HG03439 (cell line): ENCODE measurements at regions not wholly inside any gene's neighbourhood (a gene's known extent, or its start where the extent isn't known, plus 50 kb on each side); places are given as distances from the start of the nearest gene placed in this dataset.

Experiments used
- ATAC-seq: cut with Tn5 transposase; IDR thresholded peaks from one replicate; pipeline ENCODE4 v1.9.1; 2021; ENCODE audit warnings: mild to moderate bottlenecking, moderate library complexity; ENCODE audit not compliant: unreplicated experiment

DNA sequence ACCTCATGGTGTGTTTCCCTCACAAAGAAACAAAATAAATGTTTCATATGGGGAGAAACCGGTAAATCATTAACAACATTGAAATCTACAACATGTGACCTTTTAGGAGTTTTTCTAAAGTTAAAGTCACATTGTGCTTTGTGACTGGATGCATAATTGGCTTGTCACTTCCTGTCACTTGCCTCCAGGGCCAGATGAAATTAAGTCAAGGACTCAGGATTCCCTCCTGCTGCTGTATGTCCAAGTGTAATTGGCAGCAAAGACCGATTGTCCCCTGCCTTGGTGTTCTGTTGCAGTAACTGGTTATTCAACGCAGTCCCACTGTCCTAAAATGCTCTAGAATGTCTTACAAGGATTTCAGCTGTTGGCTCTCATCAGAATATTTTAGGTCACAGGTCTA lies 448.2 kb downstream of the LIG4 start:
- no peak for ATAC-seq

DNA sequence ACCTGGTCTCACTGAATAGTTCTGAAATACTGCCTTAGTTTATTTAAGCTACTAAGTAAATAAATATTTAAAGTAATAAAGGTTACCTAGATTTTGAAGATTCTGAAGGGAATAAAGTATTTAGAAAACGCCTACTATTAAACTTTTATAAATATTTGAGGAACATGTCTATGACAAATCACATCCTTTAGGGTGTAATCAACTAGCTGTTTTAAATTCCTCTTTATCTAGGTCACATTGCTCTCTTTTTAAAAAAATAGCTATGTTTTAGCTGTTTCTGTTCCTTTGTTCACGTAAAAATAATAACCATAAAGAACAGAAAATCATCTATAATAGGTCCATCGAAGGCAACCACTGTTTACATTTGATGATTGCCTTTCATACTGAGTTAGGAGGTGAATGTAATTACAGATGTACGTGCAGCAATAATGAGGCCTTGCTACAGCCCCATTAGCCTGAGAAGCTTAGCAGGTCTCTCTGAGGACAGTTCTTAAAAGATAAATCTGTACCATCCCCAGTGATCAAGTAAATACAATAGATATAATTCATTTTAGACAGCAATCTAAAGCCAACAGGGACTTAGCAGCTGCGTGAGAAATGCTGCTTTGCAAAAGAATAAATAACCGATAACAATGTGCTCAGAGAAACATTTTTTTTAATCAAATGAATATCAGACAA lies 449.5 kb downstream of the LIG4 start:
- ATAC-seq: no peak

- no peak for ATAC-seq
Measured at GRCh38 chr13:107764046-107764445, 451.3 kb downstream of the LIG4 start.

DNA sequence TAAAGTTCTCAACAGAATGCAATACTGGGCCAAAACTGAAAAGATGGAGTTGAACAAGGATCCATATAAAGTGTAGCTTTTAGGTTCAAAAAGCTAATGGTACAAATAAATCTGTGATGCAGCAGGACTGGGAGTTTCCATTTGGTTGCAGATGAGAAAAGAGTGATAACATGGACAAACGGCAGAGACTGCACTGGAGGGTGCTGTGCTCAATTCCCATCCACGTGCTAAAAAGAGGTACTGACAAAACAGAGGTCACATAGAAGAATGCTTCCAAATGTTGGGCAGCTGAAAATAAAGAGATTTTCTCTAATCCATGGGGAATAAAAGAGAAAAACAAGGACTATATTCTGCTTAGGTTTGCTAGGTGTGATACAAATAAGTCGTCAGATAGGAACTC lies 461.6 kb downstream of the LIG4 start:
- ATAC-seq: no peak

DNA sequence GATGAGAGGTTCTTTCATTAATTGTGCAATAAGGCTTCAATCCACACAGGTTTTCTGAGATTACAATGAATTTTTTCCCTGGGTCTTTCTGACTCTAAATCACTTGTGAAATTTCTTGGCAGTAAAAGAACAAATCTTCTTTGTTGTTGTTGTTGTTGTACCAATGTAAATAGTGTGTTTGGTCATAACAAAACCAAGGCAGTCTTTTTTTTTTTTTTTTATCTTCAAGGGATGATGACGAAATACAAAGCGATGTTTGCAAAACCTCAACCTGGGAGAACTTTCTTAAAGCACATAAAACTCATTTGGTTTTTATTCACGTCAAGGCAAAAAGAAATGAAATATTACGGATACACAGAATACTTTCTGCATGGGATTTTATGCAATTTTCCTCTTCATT lies 462.0 kb downstream of the LIG4 start:
- no peak for ATAC-seq

- no peak for ATAC-seq
Measured at GRCh38 chr13:107743983-107744382, 471.4 kb downstream of the LIG4 start.

DNA sequence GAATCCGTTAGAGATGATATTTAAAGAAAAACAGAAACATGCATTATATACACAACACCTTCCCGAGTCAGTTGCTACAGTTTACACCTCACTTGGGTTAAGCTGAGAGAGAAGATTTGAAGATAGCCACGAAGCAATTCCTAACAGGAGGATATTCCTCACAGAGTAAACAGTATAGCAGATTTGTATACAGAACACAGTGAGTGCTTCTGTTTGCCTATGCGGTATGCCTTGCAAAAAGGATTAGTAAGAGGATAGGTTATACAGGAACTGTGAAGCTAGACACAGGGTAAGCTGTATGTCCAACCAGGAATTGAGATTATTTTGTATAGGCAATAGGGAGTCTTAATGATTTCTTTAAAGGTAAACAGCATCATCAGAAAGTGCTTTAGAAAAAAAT lies 471.8 kb downstream of the LIG4 start:
- ATAC-seq: no peak

DNA sequence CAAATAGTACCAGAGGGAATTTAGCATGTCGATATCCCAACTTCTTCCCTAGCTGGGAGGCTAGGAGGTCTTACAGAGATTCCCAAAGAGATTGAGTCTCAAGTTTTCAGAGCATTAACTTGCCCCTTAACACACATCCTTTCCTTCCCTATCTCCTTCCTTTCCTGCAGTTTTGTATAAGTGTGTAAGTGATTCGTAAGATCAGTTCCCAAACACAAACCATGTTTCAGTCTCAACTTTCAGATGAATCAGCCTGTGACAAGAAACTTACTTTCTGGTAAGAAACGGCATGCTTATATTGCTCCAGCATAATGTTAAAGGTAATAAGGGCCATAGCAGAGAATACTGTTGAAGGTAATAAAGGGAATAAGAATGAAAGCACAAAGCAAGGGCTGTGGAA lies 472.2 kb downstream of the LIG4 start:
- ATAC-seq: no peak

DNA sequence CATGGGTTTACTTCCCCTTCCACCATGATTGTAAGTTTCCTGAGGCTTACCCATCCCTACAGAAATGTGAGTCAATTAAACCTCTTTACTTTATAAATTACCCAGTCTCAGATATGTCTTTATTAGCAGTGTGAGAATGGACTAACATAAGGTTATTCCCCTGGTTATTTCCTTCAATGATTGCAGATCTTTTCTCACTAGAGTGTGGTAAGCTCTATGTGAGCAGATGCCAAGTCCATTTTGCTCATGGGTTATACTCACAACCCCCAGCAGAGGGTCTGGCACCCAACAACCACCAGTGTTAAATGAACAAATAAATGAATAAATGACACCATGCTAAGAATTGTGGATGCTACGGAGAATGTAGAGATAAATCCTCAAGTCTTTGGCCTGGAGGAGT lies 472.8 kb downstream of the LIG4 start:
- no peak for ATAC-seq

DNA sequence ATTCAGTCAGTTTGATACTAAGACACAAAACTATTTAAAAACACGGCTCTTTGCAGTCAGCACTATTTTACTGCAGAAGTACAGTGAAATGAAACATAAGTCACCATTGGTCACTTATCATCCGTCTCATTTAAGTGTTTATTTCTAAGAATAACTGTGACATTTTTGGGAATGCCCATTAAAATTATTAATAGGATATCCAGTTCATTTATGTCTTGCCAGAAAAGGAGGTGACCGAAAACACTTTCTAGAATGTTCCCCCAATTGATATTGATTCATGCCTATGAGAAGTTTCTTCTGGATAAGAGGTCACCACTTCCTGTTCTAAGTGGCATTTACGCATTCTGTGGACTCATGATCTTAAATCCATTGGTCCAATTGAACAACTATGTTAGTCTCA lies 477.3 kb downstream of the LIG4 start:
- ATAC-seq: no peak

DNA sequence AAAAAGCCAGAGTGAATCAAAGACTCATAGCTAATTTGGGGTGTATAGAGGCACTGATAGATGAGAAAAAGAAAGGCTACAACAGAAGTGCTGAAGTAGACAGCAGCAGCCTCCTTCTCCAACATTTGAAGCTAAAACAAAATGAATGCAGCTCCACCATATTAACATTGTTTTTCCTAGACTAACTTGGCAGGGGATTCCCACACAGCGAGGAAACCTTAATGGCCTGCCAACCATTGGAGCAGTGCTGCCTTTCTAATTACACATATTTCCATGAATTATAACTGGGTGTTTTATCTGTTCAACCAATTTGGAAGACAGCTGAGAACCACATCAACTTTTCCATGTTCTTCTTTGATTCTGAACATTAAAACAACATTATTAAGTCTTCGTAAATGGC lies 478.6 kb downstream of the LIG4 start:
- ATAC-seq: no peak

GRCh38 chr13:107736170-107736569 lies 479.2 kb downstream of the LIG4 start:
- ATAC-seq: no peak

- no peak for ATAC-seq
Measured at GRCh38 chr13:107734891-107735625, 480.3 kb downstream of the LIG4 start.

GRCh38 chr13:107733276-107733675 lies 482.1 kb downstream of the LIG4 start:
- no peak for ATAC-seq

DNA sequence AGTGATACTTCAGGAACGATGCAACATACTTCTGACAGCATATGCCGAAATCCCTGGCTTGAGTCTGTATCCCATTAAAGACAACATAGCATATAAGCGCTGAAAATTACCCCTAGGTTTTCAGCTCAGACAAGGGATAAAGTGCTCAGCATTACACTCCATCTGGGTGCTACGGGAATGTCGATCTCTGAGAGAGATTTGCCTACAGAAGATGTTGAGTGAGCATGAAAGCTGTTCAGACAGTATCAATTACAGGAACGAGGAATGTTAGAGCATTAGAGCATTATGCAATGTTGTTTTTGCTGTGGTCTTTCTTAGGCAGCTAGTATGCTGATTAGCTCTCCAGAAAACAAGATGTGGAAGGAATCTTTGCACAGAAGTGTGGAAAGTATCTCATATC lies 484.5 kb downstream of the LIG4 start:
- ATAC-seq: no peak

GRCh38 chr13:107721125-107721869 lies 494.0 kb downstream of the LIG4 start:
- ATAC-seq: no peak

GRCh38 chr13:107716741-107717140 lies 498.6 kb downstream of the LIG4 start:
- ATAC-seq: no peak

DNA sequence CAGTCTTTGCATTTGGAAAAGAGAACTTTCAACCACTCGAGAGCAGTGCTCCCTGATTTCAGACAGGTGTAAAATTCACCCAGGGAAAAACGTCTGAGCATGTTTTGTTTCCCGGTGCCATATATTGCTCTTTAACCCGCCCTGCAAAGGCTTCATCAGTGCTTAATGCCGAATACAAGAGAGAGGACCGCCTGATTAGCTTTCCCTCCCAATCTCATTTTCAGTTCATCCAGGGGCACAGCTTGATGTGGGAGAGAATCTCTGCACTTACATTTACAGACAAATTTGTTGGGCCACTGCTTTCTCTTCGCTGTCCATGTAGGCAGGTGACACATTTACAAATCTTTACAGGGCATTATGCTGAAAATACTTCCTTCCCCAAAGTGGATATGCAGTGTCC lies 499.1 kb downstream of the LIG4 start:
- ATAC-seq: no peak

DNA sequence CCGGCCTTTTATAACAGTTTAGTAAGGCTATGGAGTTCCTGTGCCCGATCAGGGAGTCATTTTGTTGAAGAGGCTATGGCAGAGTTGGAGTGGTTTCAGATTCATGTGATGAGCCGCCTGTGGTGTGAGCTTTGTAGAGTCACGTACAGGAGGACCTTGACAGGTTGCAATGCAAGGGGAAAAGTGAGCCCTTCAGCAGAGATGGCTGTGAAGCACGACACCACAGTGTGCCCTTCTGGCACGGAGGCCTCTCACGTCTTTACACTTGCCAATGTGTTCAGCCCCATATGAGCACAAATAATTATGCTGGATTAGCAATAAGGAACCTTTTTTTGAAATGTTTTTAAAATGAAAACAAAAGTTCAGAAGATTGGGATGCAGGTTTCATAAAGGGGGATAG lies 499.8 kb downstream of the LIG4 start:
- ATAC-seq: no peak

DNA sequence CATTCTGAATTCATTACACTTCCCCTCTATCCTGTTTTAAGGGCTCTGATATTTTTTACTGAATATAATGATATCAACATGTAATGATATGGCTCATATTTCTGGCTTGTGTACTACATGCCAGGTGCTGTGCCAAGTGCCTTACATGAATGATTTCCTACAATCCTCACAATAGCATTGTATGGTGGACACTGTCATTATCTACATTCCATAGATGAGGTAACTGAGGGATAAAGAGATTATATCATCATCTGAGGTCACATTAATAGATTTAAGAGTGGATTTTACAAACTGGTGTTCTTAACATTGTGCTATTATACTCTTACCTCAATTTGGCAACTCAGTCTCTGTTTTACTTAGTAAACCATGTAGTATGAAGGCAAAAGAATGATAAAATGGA lies 502.0 kb downstream of the LIG4 start:
- no peak for ATAC-seq

DNA sequence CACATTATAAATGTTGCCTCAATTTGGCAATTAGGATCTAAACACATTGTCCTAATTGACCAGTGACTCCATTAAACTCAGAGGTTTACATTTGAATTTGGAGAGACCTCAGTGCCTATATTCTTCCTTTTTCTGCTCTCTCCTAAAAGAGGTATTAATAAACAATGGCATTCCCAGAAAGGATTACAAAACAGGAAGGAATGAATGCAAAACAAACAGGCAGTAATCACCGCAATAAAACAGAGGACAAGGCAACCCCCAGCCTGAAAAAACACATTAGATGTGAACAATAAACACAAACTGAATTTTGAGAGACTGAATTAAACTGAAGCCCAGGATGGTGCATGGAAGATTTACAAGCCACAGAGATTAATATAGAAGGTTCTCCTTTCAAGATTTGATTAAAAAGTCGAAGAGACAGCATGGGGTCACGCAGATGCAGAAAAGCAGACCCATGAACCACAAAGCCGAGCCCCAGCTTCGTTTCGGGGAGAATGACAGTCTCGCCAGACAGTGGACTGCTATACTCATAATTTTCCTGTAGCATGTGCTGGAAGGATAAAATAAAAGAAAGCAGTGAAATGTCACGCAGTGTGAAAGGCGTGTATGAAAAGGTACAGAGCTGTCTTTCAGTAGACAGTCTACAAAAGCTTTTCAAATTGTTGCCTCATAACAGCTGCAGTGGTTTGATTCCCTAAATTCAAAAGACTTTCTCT lies 503.0 kb downstream of the LIG4 start:
- ATAC-seq: no peak
